H1 (cell line): ENCODE measurements at regions not wholly inside any gene's neighbourhood (a gene's known extent, or its start where the extent isn't known, plus 50 kb on each side); places are given as distances from the start of the nearest gene placed in this dataset.

Experiments
- CTCF ChIA-PET: fragments of 300-600 bp; sonication (Branson Sonifier 250); formaldehyde crosslinking; loops from one replicate; lab custom pipeline; 2021; ENCODE audit not compliant: partially characterized antibody; lab: Charles Lee
- POLR2A ChIA-PET: fragments of 300-600 bp; sonication (Branson Sonifier 250); formaldehyde crosslinking; loops from one replicate; lab custom pipeline; 2021; ENCODE audit warnings: inconsistent platforms; ENCODE audit not compliant: partially characterized antibody; lab: Charles Lee
- DNase-seq, 2 experiments: peaks; one replicate each; pipeline versions ENCODE4 v3.0.0 to v3.0.0-alpha.2; 2010 to 2022; ENCODE audit warnings: low spot score in 2 of 2, low read depth in 1 of 2, mixed read lengths in 1 of 2
- FAIRE-seq: peaks from 2 replicates; lab custom pipeline; 2011; peaks lifted over from hg19 to GRCh38; lab: Jason Lieb, UNC
- H2AFZ ChIP-seq: 2 replicates; pipeline ENCODE4 v1.8.1; 2012; ENCODE audit warnings: low read length, inconsistent platforms
- H2AK5ac ChIP-seq: 2 replicates; pipeline ENCODE4 v1.6.1; 2013; ENCODE audit warnings: low read depth, low read length
- H2BK120ac ChIP-seq: replicated peaks from 2 replicates; pipeline ENCODE3; 2013; ENCODE audit warnings: low read depth, low read length, inconsistent platforms
- H2BK12ac ChIP-seq: 2 replicates; pipeline ENCODE4 v1.6.1; 2013; ENCODE audit warnings: low read depth, low read length
- H2BK15ac ChIP-seq: 2 replicates; pipeline ENCODE4 v1.6.1; 2013; ENCODE audit warnings: low read length
- H2BK20ac ChIP-seq: 2 replicates; pipeline ENCODE4 v1.6.1; 2013; ENCODE audit warnings: low read length
- H2BK5ac ChIP-seq: 2 replicates; pipeline ENCODE4 v1.6.1; 2013; ENCODE audit warnings: low read depth, low read length
- H3K14ac ChIP-seq: 2 replicates; pipeline ENCODE4 v1.6.1; 2013; ENCODE audit warnings: inconsistent platforms; ENCODE audit not compliant: insufficient read length
- H3K18ac ChIP-seq: 2 replicates; pipeline ENCODE4 v1.6.1; 2013; ENCODE audit warnings: low read length; ENCODE audit errors: extremely low read depth
- H3K23ac ChIP-seq: 2 replicates; pipeline ENCODE4 v1.6.1; 2013; ENCODE audit warnings: inconsistent platforms; ENCODE audit not compliant: insufficient read length
- H3K23me2 ChIP-seq: 2 replicates; pipeline ENCODE4 v1.6.1; 2013; ENCODE audit warnings: low read depth, low read length
- H3K27ac ChIP-seq: 2 replicates; pipeline ENCODE4 v1.6.1; 2011; ENCODE audit warnings: low read depth, low read length, inconsistent platforms
- H3K27me3 ChIP-seq, 4 experiments: replicated peaks in 1 of 4; 1 replicate in 1 of 4; 2 replicates in 3 of 4; pipeline versions ENCODE4 v1.6.1 to v1.8.1; 2011 to 2013; ENCODE audit warnings: low read length in 3 of 4, mild to moderate bottlenecking in 3 of 4, inconsistent platforms in 2 of 4, mixed read lengths in 2 of 4, moderate library complexity in 1 of 4; ENCODE audit not compliant: control insufficient read depth in 3 of 4, insufficient read depth in 3 of 4; ENCODE audit errors: extremely low read depth in 1 of 4
- H3K36me3 ChIP-seq, 4 experiments: 2 replicates each; pipeline versions ENCODE4 v1.6.1 to v1.8.1; 2011 to 2013; ENCODE audit warnings: mild to moderate bottlenecking in 4 of 4, low read length in 3 of 4, moderate library complexity in 2 of 4, control low read depth in 1 of 4, inconsistent platforms in 1 of 4; ENCODE audit not compliant: insufficient read depth in 4 of 4, control insufficient read depth in 2 of 4
- H3K4ac ChIP-seq: replicated peaks from 2 replicates; pipeline ENCODE3; 2013; ENCODE audit warnings: low read length, low read depth, mixed read lengths, inconsistent platforms; ENCODE audit not compliant: insufficient read length
- H3K4me1 ChIP-seq, 4 experiments: replicated peaks in 1 of 4; 1 replicate in 1 of 4; 2 replicates in 3 of 4; pipeline versions ENCODE4 v1.6.1 to v1.8.1; 2011 to 2013; ENCODE audit warnings: low read length in 3 of 4, inconsistent platforms in 2 of 4, mixed read lengths in 1 of 4; ENCODE audit not compliant: insufficient read depth in 4 of 4, control insufficient read depth in 3 of 4
- H3K4me2 ChIP-seq, 2 experiments: 2 replicates each; pipeline versions ENCODE4 v1.6.1 to v1.8.1; 2011 to 2013; ENCODE audit warnings: low read depth in 2 of 2, low read length in 2 of 2, control low read depth in 1 of 2, inconsistent platforms in 1 of 2, mild to moderate bottlenecking in 1 of 2; ENCODE audit not compliant: insufficient read depth in 1 of 2
- H3K4me3 ChIP-seq, 4 experiments: fragments of 200-600, 300-600 bp in 1 of 4; sonication (generic), shearing (Covaris generic), sonication (Bioruptor Twin) in 1 of 4; 2 replicates each; pipeline versions ENCODE4 v1.5.1 to v1.8.1; 2011 to 2016; ENCODE audit warnings: low read length in 4 of 4, low read depth in 3 of 4, control low read depth in 2 of 4, inconsistent platforms in 2 of 4, mild to moderate bottlenecking in 2 of 4, mixed read lengths in 1 of 4, moderate library complexity in 1 of 4; ENCODE audit not compliant: insufficient read depth in 2 of 4; ENCODE audit errors: extremely low read depth in 1 of 4
- H3K56ac ChIP-seq: replicated peaks from 2 replicates; pipeline ENCODE3; 2013; ENCODE audit warnings: low read depth, mild to moderate bottlenecking, mixed read lengths, low read length, inconsistent platforms; ENCODE audit not compliant: insufficient read length
- H3K79me1 ChIP-seq: 2 replicates; pipeline ENCODE4 v1.6.1; 2013; ENCODE audit warnings: low read depth, low read length, control low read depth
- H3K79me2 ChIP-seq, 2 experiments: 2 replicates each; pipeline versions ENCODE4 v1.6.1 to v1.8.1; 2012 to 2013; ENCODE audit warnings: low read length in 2 of 2, mild to moderate bottlenecking in 2 of 2, inconsistent platforms in 1 of 2; ENCODE audit not compliant: insufficient read depth in 2 of 2, control insufficient read depth in 1 of 2
- H3K9ac ChIP-seq, 4 experiments: replicated peaks in 1 of 4; 1 replicate in 1 of 4; 2 replicates in 3 of 4; pipeline versions ENCODE4 v1.6.1 to v1.8.1; 2011 to 2013; ENCODE audit warnings: low read depth in 3 of 4, low read length in 3 of 4, control low read depth in 2 of 4, mild to moderate bottlenecking in 2 of 4, moderate library complexity in 2 of 4, inconsistent platforms in 1 of 4; ENCODE audit errors: extremely low read depth in 1 of 4
- H3K9me3 ChIP-seq, 2 experiments: 2 replicates each; pipeline versions ENCODE4 v1.6.1 to v1.8.1; 2012 to 2013; ENCODE audit warnings: mild to moderate bottlenecking in 2 of 2, moderate library complexity in 2 of 2, control low read depth in 1 of 2, inconsistent platforms in 1 of 2, low read depth in 1 of 2, low read length in 1 of 2, mixed read lengths in 1 of 2; ENCODE audit not compliant: insufficient read depth in 2 of 2
- H4K20me1 ChIP-seq, 2 experiments: replicated peaks in 1 of 2; 2 replicates each; pipeline versions ENCODE3 to v1.8.1; 2011 to 2013; ENCODE audit warnings: inconsistent platforms in 2 of 2, low read length in 2 of 2, mild to moderate bottlenecking in 1 of 2; ENCODE audit not compliant: insufficient read depth in 2 of 2, control insufficient read depth in 1 of 2
- H4K5ac ChIP-seq: 2 replicates; pipeline ENCODE4 v1.6.1; 2013; ENCODE audit warnings: low read length, low read depth, mixed read lengths, inconsistent platforms; ENCODE audit not compliant: insufficient read length
- H4K8ac ChIP-seq: 2 replicates; pipeline ENCODE4 v1.8.0; 2013; ENCODE audit warnings: mild to moderate bottlenecking, moderate library complexity, low read length, inconsistent platforms; ENCODE audit not compliant: insufficient read depth; ENCODE audit errors: extremely low read depth
- H4K91ac ChIP-seq: replicated peaks from 2 replicates; pipeline ENCODE3; 2013; ENCODE audit warnings: low read length, mixed read lengths, inconsistent platforms; ENCODE audit not compliant: insufficient read length
- FOSL1 ChIP-seq: IDR thresholded peaks from 2 replicates; pipeline ENCODE4 v1.6.1; 2011; ENCODE audit warnings: mild to moderate bottlenecking, low read depth, low read length, moderate library complexity; ENCODE audit not compliant: insufficient read depth
- GABPA ChIP-seq: IDR thresholded peaks from 2 replicates; pipeline ENCODE4 v1.6.1; 2011; ENCODE audit warnings: mild to moderate bottlenecking, low read length, moderate library complexity, borderline replicate concordance; ENCODE audit not compliant: insufficient read depth
- KDM5A ChIP-seq: fragments of 200-600 bp; IDR thresholded peaks from 2 replicates; pipeline ENCODE4 v1.7.1; 2012; ENCODE audit warnings: mild to moderate bottlenecking, low read length, inconsistent platforms, mixed read lengths
- WGBS, 2 experiments: shearing (Covaris generic) in 1 of 2; methylation state at CpG; one replicate each; pipeline versions ENCODE4 v1.1.6 to v1.1.7; 2013 to 2015; ENCODE audit warnings: low lambda C conversion rate in 2 of 2, mixed read lengths in 2 of 2, inconsistent platforms in 1 of 2, low coverage in 1 of 2, missing lambda C conversion rate in 1 of 2; ENCODE audit not compliant: insufficient replicate concordance in 2 of 2, insufficient coverage in 1 of 2, insufficient read length in 1 of 2; ENCODE audit errors: extremely low coverage in 1 of 2, missing lambda C conversion rate in 1 of 2; 5-methylcytosine and 5-hydroxymethylcytosine counted together

GRCh38 chr2:70374616-70375015, 72.7 kb upstream of the FAM136A start:
- ChIA-PET POLR2A (no interaction called here), CTCF (interaction anchor here (0.9 to 1.5 kb wide), 4 partner anchors 12 to 273 kb away, joined by 3 to 4 read pairs (median 3); partner anchors contain the start of gene FAM136A)
- Histone ChIP-seq H3K36me3 (no peaks in the 10 kb centered on the region), H4K20me1 (no peaks in the 10 kb centered on the region), H3K4me3 (no peak overlapping the region), H3K18ac (no peak overlapping the region), H3K9ac (no peak overlapping the region), H2BK120ac (no peak overlapping the region), H3K23me2 (no peaks in the 10 kb centered on the region), H2BK5ac (no peak overlapping the region), H2AK5ac (no peak overlapping the region), H2BK12ac (no peak overlapping the region), H4K91ac (no peak overlapping the region), H2BK20ac (no peak overlapping the region), H3K4me1 (no peaks in the 10 kb centered on the region), H3K79me1 (no peaks in the 10 kb centered on the region), H3K27me3 (no peaks in the 10 kb centered on the region), H3K9me3 (no peaks in the 10 kb centered on the region), H3K27ac (no peak overlapping the region), H3K56ac (no peak overlapping the region), H3K4ac (no peak overlapping the region), H2AFZ (no peak overlapping the region), H3K79me2 (no peaks in the 10 kb centered on the region), H4K5ac (no peak overlapping the region), H3K23ac (no peak overlapping the region), H4K8ac (no peak overlapping the region), H3K14ac (no peak overlapping the region), H3K4me2 (no peak overlapping the region), H2BK15ac (no peak overlapping the region)
- DNase-seq (no peak), FAIRE-seq (no peak)
- TF ChIP-seq FOSL1 = no peak
- TF ChIP-seq GABPA = no peak
- TF ChIP-seq KDM5A = no peak
- WGBS, 2 experiments = 88% methylated on average over 2 of the region's 2 CpGs; no CpG with 5 or more reads in 1 of the 2 experiments
